Chondrocyte (in vitro differentiated cells): ENCODE measurements at regions not wholly inside any gene's neighbourhood (a gene's known extent, or its start where the extent isn't known, plus 50 kb on each side); places are given as distances from the start of the nearest gene placed in this dataset.

Experiments
- DNase-seq: peaks from one replicate; pipeline ENCODE4 v3.0.0; 2021; ENCODE audit warnings: mixed read lengths, low spot score
- H3K27ac Mint-ChIP-seq: one replicate; pipeline ENCODE4 v1.8.0; 2021; ENCODE audit warnings: mild to moderate bottlenecking, moderate library complexity, mixed read lengths; ENCODE audit not compliant: unreplicated experiment
- H3K27me3 Mint-ChIP-seq: 2 replicates; pipeline ENCODE4 v1.8.0; 2021; ENCODE audit warnings: low read depth, mixed read lengths
- H3K36me3 Mint-ChIP-seq: 2 replicates; pipeline ENCODE4 v1.8.0; 2021; ENCODE audit warnings: low read depth, mixed read lengths
- H3K4me1 Mint-ChIP-seq: 2 replicates; pipeline ENCODE4 v1.8.0; 2021; ENCODE audit warnings: low read depth, mild to moderate bottlenecking, mixed read lengths
- H3K4me3 Mint-ChIP-seq: one replicate; pipeline ENCODE4 v1.8.0; 2021; ENCODE audit warnings: mild to moderate bottlenecking, moderate library complexity, mixed read lengths; ENCODE audit not compliant: unreplicated experiment
- H3K9me3 Mint-ChIP-seq: 2 replicates; pipeline ENCODE4 v1.8.0; 2021; ENCODE audit warnings: low read depth, mixed read lengths
- CTCF ChIP-seq: fragments of 200-600 bp; sonication (generic); IDR thresholded peaks from 2 replicates; pipeline ENCODE4 v1.5.0; 2021; ENCODE audit warnings: antibody characterized with exemption, mild to moderate bottlenecking, moderate library complexity

GRCh38 chr10:107487284-107487683, 322.8 kb upstream of the SORCS1 start:
- H3K27me3 Mint-ChIP-seq = no peaks in the 10 kb centered on the region
- no peak overlapping the region for H3K27ac Mint-ChIP-seq
- H3K4me1 Mint-ChIP-seq = no peaks in the 10 kb centered on the region
- TF ChIP-seq CTCF = no peak
- no peaks in the 10 kb centered on the region for H3K36me3 Mint-ChIP-seq
- no peak overlapping the region for H3K4me3 Mint-ChIP-seq
- peaks cover 9% of the 10 kb centered on the region for H3K9me3 Mint-ChIP-seq
- no peak for DNase-seq

DNA sequence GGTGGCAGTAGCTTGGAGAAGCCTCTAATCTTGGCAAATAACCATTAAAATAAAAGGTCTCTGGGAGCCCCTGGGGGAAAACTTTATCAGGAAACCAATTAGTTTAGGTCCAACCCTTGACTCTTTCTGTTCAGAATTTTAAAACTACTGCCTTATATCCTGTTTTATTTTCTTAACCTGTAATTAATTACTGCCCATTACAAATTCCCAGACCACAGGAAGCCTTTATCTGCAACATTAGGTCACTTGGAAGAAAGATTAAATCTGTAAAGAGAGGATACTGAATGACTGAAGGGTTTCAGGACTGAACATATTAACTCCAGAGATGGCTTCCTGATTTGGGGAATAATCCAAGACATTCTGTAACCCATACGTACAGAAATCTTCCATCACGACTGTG, 320.5 kb upstream of the SORCS1 start:
- TF ChIP-seq CTCF = no peak
- no peaks in the 10 kb centered on the region for H3K4me1 Mint-ChIP-seq
- H3K36me3 Mint-ChIP-seq = no peaks in the 10 kb centered on the region
- DNase-seq = no peak
- H3K27me3 Mint-ChIP-seq = no peaks in the 10 kb centered on the region
- H3K27ac Mint-ChIP-seq = no peak overlapping the region
- H3K4me3 Mint-ChIP-seq = no peak overlapping the region
- peaks cover 9% of the 10 kb centered on the region for H3K9me3 Mint-ChIP-seq

DNA sequence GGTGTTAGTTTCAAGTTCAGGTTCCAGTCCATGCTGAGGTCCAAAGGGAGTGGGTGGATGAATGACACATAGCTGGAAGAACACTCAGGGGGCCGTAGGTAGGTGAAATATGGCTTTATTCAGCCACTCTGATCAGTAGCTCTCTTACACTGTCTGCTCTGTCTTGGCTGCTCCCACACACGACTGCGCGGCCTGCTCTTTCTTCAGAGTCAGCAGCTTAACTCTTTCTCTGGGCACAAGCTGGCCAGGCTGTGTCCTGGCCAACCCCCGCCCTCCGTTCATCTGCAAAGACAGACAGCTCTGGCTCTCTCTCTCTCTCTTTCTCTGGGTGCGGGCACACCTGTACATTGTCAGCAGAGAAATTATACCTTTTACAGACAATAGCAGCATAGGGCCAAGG, 317.4 kb upstream of the SORCS1 start:
- Mint-ChIP-seq H3K27ac (no peak overlapping the region), H3K4me1 (no peaks in the 10 kb centered on the region), H3K27me3 (no peaks in the 10 kb centered on the region), H3K4me3 (no peak overlapping the region), H3K9me3 (peaks cover 9% of the 10 kb centered on the region), H3K36me3 (no peaks in the 10 kb centered on the region)
- no peak for DNase-seq
- TF ChIP-seq CTCF = no peak

- no peaks in the 10 kb centered on the region for H3K4me1 Mint-ChIP-seq
- H3K27ac Mint-ChIP-seq = no peak overlapping the region
- no peaks in the 10 kb centered on the region for H3K36me3 Mint-ChIP-seq
- no peak overlapping the region for H3K4me3 Mint-ChIP-seq
- TF ChIP-seq CTCF = no peak
- DNase-seq = no peak
- peaks cover 9% of the 10 kb centered on the region for H3K9me3 Mint-ChIP-seq
- H3K27me3 Mint-ChIP-seq = no peaks in the 10 kb centered on the region
These were observed 316.7 kb upstream of the SORCS1 start for GRCh38 chr10:107481224-107481623.

GRCh38 chr10:107480781-107481180, 316.3 kb upstream of the SORCS1 start:
- H3K27ac Mint-ChIP-seq = no peak overlapping the region
- H3K4me3 Mint-ChIP-seq = no peak overlapping the region
- DNase-seq = no peak
- no peaks in the 10 kb centered on the region for H3K4me1 Mint-ChIP-seq
- H3K36me3 Mint-ChIP-seq = no peaks in the 10 kb centered on the region
- TF ChIP-seq CTCF = no peak
- H3K9me3 Mint-ChIP-seq = peaks cover 9% of the 10 kb centered on the region
- no peaks in the 10 kb centered on the region for H3K27me3 Mint-ChIP-seq
